Neural cell (in vitro differentiated cells): ENCODE measurements at regions not wholly inside any gene's neighbourhood (a gene's known extent, or its start where the extent isn't known, plus 50 kb on each side); places are given as distances from the start of the nearest gene placed in this dataset.

ENCODE experiments used
- CTCF ChIP-seq: fragments of 450-650 bp; IDR thresholded peaks from 2 replicates; pipeline ENCODE4 v1.5.1; 2014; ENCODE audit warnings: antibody characterized with exemption, mild to moderate bottlenecking, moderate library complexity; ENCODE audit not compliant: poor library complexity, severe bottlenecking
- EP300 ChIP-seq: fragments of 450-650 bp; conservative IDR thresholded peaks from 2 replicates; pipeline ENCODE4 v1.6.1; 2014; ENCODE audit warnings: antibody characterized with exemption, mild to moderate bottlenecking, moderate library complexity; ENCODE audit not compliant: poor library complexity, severe bottlenecking
- EZH2 ChIP-seq: fragments of 200-600, 300-800 bp; shearing (Covaris generic), sonication (generic); IDR thresholded peaks from 2 replicates; pipeline ENCODE4 v1.6.1; 2014; ENCODE audit warnings: antibody characterized with exemption, low read length, borderline replicate concordance, mild to moderate bottlenecking; ENCODE audit not compliant: insufficient read depth, poor library complexity, severe bottlenecking
- RAD21 ChIP-seq: fragments of 450-650 bp; conservative IDR thresholded peaks from 2 replicates; pipeline ENCODE4 v1.6.1; 2014; ENCODE audit warnings: antibody characterized with exemption, mild to moderate bottlenecking, moderate library complexity

GRCh38 chr9:124190761-124191160 is 67.0 kb upstream of the NEK6 start:
- TF ChIP-seq CTCF: no peak
- no peak for TF ChIP-seq EZH2
- no peak for TF ChIP-seq RAD21
- no peak for TF ChIP-seq EP300
